Liver (tissue), 8 donors: ENCODE measurements at regions not wholly inside any gene's neighbourhood (a gene's known extent, or its start where the extent isn't known, plus 50 kb on each side); places are given as distances from the start of the nearest gene placed in this dataset.

Experiments used
- DNase-seq: peaks from one replicate; pipeline ENCODE4 v3.0.0-alpha.2; 2017; ENCODE audit warnings: low spot score
- H3K27ac ChIP-seq, 2 donors: one replicate each; pipeline ENCODE4 v1.7.0; 2013; ENCODE audit warnings: inconsistent platforms in 2 of 2, low read length in 2 of 2, control low read depth in 1 of 2, low read depth in 1 of 2, mild to moderate bottlenecking in 1 of 2
- H3K27me3 ChIP-seq, 4 donors: one replicate each; pipeline versions ENCODE4 v1.6.1 to v1.7.0; 2013; ENCODE audit warnings: low read length in 3 of 4, inconsistent platforms in 1 of 4, mild to moderate bottlenecking in 1 of 4, moderate library complexity in 1 of 4; ENCODE audit not compliant: control insufficient read depth in 4 of 4, insufficient read depth in 4 of 4
- H3K36me3 ChIP-seq, 4 donors: one replicate each; pipeline versions ENCODE4 v1.6.1 to v1.7.0; 2013; ENCODE audit warnings: low read length in 3 of 4, mild to moderate bottlenecking in 3 of 4, low read depth in 1 of 4, moderate library complexity in 1 of 4; ENCODE audit not compliant: control insufficient read depth in 4 of 4, insufficient read depth in 3 of 4
- H3K4me1 ChIP-seq, 4 donors: one replicate each; pipeline versions ENCODE4 v1.6.1 to v1.7.0; 2013; ENCODE audit warnings: low read length in 3 of 4, mild to moderate bottlenecking in 3 of 4, moderate library complexity in 1 of 4; ENCODE audit not compliant: control insufficient read depth in 4 of 4, insufficient read depth in 4 of 4
- H3K4me3 ChIP-seq, 3 donors: one replicate each; pipeline versions ENCODE4 v1.6.1 to v1.7.0; 2013; ENCODE audit warnings: low read length in 3 of 3, control low read depth in 1 of 3, low read depth in 1 of 3, mild to moderate bottlenecking in 1 of 3
- H3K9ac ChIP-seq, 2 donors: one replicate each; pipeline ENCODE4 v1.7.0; 2013; ENCODE audit warnings: low read length in 2 of 2, mild to moderate bottlenecking in 2 of 2, moderate library complexity in 2 of 2, control low read depth in 1 of 2, low read depth in 1 of 2
- H3K9me3 ChIP-seq, 4 donors: one replicate each; pipeline versions ENCODE4 v1.6.1 to v1.7.0; 2013; ENCODE audit warnings: low read length in 3 of 4; ENCODE audit not compliant: control insufficient read depth in 4 of 4
- EGR1 ChIP-seq, 2 donors: IDR thresholded peaks; 2 replicates each; pipeline ENCODE4 v1.6.1; 2016 to 2018; ENCODE audit warnings: antibody characterized with exemption in 2 of 2, low read depth in 2 of 2
- FOXA1 ChIP-seq: IDR thresholded peaks from 2 replicates; pipeline ENCODE4 v1.6.1; 2016; ENCODE audit warnings: antibody characterized with exemption
- FOXA2 ChIP-seq: IDR thresholded peaks from 2 replicates; pipeline ENCODE4 v1.6.1; 2016; ENCODE audit warnings: antibody characterized with exemption
- GABPA ChIP-seq, 2 donors: IDR thresholded peaks in 1 of 2; conservative IDR thresholded peaks in 1 of 2; 2 replicates each; pipeline ENCODE4 v1.6.1; 2016; ENCODE audit warnings: antibody characterized with exemption in 2 of 2, mild to moderate bottlenecking in 1 of 2, moderate library complexity in 1 of 2
- HNF4A ChIP-seq, 2 donors: conservative IDR thresholded peaks; 2 replicates each; pipeline ENCODE4 v1.6.1; 2016; ENCODE audit warnings: antibody characterized with exemption in 2 of 2, mild to moderate bottlenecking in 2 of 2
- HNF4G ChIP-seq: IDR thresholded peaks from 2 replicates; pipeline ENCODE4 v1.6.1; 2016; ENCODE audit warnings: antibody characterized with exemption
- JUND ChIP-seq, 2 donors: IDR thresholded peaks; 2 replicates each; pipeline ENCODE4 v1.6.1; 2016; ENCODE audit warnings: antibody characterized with exemption in 2 of 2
- RAD21 ChIP-seq, 2 donors: IDR thresholded peaks; 2 replicates each; pipeline ENCODE4 v1.6.1; 2016; ENCODE audit warnings: antibody characterized with exemption in 2 of 2, mild to moderate bottlenecking in 2 of 2
- SP1 ChIP-seq: IDR thresholded peaks from 2 replicates; pipeline ENCODE4 v1.6.1; 2018; ENCODE audit warnings: antibody characterized with exemption, mild to moderate bottlenecking
- YY1 ChIP-seq: IDR thresholded peaks from 2 replicates; pipeline ENCODE4 v1.6.1; 2016; ENCODE audit warnings: antibody characterized with exemption, mild to moderate bottlenecking
- WGBS: extraction: QIAGEN DNeasy Blood & Tissue Kit; methylation state at CpG from one replicate; pipeline ENCODE4 v1.1.7; 2013; 5-methylcytosine and 5-hydroxymethylcytosine counted together
- TF ChIP-seq, protein P1 (sequence below): fragments of 150-350 bp; IDR thresholded peaks from 2 replicates; pipeline ENCODE4 v1.5.1; 2017; ENCODE audit warnings: improper control_type of control experiment, low read depth, low read length; ENCODE audit not compliant: missing input control
- TF ChIP-seq, protein P2 (sequence below): IDR thresholded peaks from 2 replicates; pipeline ENCODE4 v1.6.1; 2016; ENCODE audit warnings: antibody characterized with exemption
- TF ChIP-seq, protein P3 (sequence below): IDR thresholded peaks from 2 replicates; pipeline ENCODE4 v1.6.1; 2016; ENCODE audit warnings: antibody characterized with exemption, mild to moderate bottlenecking
- TF ChIP-seq, protein P4 (sequence below): IDR thresholded peaks from 2 replicates; pipeline ENCODE4 v1.6.1; 2016; ENCODE audit warnings: antibody characterized with exemption
- donor health status: healthy.
- donor health status: healthy.
- donor health status: healthy.
- donor health status: healthy.
- donor health status: healthy.

DNA sequence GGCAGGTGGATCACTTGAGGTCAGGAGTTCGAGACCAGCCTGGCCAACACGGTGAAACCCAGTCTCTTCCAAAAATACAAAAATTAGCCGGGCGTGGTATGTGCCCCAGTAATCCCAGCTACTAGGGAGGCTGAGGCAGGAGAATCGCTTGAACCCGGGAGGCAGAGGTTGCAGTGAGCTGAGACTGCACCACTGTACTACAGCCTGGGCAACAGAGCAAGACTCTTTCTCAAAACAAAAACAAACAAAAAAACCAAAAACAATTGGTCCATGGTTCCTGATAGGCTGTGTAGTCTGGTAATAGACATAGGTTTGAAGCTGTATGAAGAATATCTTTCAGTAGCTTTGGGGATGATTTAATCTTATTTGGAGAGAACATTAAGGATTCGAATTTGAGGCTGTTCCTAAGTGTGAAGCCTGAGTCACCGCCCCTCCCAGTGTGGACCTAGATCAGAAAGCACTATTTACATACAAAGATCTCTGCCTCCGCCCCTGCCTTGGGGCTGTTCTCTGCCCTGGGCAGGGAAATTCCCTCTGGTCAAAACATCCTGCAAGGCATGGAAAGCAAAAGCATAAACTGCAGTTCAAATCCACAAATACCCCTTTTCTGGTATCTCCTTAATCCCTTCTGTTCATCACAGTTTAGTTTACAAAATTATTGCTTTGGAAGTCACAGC, 52.8 kb upstream of the PMAIP1 start (continued):
- TF ChIP-seq, protein P1, sequence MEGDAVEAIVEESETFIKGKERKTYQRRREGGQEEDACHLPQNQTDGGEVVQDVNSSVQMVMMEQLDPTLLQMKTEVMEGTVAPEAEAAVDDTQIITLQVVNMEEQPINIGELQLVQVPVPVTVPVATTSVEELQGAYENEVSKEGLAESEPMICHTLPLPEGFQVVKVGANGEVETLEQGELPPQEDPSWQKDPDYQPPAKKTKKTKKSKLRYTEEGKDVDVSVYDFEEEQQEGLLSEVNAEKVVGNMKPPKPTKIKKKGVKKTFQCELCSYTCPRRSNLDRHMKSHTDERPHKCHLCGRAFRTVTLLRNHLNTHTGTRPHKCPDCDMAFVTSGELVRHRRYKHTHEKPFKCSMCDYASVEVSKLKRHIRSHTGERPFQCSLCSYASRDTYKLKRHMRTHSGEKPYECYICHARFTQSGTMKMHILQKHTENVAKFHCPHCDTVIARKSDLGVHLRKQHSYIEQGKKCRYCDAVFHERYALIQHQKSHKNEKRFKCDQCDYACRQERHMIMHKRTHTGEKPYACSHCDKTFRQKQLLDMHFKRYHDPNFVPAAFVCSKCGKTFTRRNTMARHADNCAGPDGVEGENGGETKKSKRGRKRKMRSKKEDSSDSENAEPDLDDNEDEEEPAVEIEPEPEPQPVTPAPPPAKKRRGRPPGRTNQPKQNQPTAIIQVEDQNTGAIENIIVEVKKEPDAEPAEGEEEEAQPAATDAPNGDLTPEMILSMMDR = no peak

DNA sequence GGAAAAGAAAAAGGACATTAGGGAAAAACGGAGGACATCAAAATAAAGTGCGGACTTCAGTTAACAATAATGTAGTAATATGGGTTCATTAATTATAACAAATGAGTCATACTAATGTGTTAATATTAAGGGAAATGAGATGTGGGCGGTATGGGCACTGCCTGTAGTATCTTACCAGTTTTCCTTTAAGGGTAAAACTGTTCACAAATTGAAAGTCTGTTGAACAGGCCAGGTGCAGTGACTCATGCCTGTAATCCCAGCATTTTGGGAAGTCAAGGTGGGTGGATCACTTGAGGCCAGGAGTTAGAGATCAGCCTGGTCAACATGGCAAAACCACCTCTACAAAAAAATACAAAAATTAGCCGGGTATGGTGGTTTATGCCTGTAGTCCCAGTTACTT, 56.8 kb upstream of the PMAIP1 start:
- 94% methylated on average over 4 of the region's 4 CpGs for WGBS

More for the DNA sequence above, 56.8 kb upstream of the PMAIP1 start:
- H3K4me3 ChIP-seq = no peak overlapping the region
- H3K4me1 ChIP-seq = no peaks in the 10 kb centered on the region
- no peak for DNase-seq
- TF ChIP-seq RAD21 (IDR thresholded peaks at IDR 0.05) (no peak), GABPA (IDR thresholded peaks at IDR 0.05 in 1 of 2, conservative IDR thresholded peaks at IDR 0.05 in 1 of 2) (no peak), HNF4G (no peak), YY1 (no peak), JUND (IDR thresholded peaks at IDR 0.05) (no peak), HNF4A (conservative IDR thresholded peaks at IDR 0.05) (no peak), FOXA2 (no peak), SP1 (no peak), FOXA1 (no peak), EGR1 (IDR thresholded peaks at IDR 0.05; ENCODE audit: low read depth in 2 of 2) (no peak)
- TF ChIP-seq, protein P2, sequence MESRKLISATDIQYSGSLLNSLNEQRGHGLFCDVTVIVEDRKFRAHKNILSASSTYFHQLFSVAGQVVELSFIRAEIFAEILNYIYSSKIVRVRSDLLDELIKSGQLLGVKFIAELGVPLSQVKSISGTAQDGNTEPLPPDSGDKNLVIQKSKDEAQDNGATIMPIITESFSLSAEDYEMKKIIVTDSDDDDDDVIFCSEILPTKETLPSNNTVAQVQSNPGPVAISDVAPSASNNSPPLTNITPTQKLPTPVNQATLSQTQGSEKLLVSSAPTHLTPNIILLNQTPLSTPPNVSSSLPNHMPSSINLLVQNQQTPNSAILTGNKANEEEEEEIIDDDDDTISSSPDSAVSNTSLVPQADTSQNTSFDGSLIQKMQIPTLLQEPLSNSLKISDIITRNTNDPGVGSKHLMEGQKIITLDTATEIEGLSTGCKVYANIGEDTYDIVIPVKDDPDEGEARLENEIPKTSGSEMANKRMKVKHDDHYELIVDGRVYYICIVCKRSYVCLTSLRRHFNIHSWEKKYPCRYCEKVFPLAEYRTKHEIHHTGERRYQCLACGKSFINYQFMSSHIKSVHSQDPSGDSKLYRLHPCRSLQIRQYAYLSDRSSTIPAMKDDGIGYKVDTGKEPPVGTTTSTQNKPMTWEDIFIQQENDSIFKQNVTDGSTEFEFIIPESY = no peak
- TF ChIP-seq, protein P3, sequence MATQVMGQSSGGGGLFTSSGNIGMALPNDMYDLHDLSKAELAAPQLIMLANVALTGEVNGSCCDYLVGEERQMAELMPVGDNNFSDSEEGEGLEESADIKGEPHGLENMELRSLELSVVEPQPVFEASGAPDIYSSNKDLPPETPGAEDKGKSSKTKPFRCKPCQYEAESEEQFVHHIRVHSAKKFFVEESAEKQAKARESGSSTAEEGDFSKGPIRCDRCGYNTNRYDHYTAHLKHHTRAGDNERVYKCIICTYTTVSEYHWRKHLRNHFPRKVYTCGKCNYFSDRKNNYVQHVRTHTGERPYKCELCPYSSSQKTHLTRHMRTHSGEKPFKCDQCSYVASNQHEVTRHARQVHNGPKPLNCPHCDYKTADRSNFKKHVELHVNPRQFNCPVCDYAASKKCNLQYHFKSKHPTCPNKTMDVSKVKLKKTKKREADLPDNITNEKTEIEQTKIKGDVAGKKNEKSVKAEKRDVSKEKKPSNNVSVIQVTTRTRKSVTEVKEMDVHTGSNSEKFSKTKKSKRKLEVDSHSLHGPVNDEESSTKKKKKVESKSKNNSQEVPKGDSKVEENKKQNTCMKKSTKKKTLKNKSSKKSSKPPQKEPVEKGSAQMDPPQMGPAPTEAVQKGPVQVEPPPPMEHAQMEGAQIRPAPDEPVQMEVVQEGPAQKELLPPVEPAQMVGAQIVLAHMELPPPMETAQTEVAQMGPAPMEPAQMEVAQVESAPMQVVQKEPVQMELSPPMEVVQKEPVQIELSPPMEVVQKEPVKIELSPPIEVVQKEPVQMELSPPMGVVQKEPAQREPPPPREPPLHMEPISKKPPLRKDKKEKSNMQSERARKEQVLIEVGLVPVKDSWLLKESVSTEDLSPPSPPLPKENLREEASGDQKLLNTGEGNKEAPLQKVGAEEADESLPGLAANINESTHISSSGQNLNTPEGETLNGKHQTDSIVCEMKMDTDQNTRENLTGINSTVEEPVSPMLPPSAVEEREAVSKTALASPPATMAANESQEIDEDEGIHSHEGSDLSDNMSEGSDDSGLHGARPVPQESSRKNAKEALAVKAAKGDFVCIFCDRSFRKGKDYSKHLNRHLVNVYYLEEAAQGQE = no peak
- TF ChIP-seq, protein P4, sequence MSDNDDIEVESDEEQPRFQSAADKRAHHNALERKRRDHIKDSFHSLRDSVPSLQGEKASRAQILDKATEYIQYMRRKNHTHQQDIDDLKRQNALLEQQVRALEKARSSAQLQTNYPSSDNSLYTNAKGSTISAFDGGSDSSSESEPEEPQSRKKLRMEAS = no peak
- no peak overlapping the region for H3K9ac ChIP-seq
- H3K9me3 ChIP-seq = no peaks in the 10 kb centered on the region
- H3K27me3 ChIP-seq = no peaks in the 10 kb centered on the region
- no peaks in the 10 kb centered on the region for H3K36me3 ChIP-seq
- H3K27ac ChIP-seq = no peak overlapping the region
